NCI-H774 (cell line): ENCODE measurements at regions not wholly inside any gene's neighbourhood (a gene's known extent, or its start where the extent isn't known, plus 50 kb on each side); places are given as distances from the start of the nearest gene placed in this dataset.
A peak's percentile ranks its signal among the peaks of the same experiment; 100 is the strongest.
"Not testable (repeated sequence)": the region's sequence is repeated elsewhere in the genome, so short reads cannot be mapped to it uniquely, and the experiment has no call there.

Experiments used
- DNase-seq: peaks from one replicate; lab custom pipeline; 2025; lab: John Stamatoyannopoulos, UW

- no peak for DNase-seq
Observed at GRCh38 chr14:48723841-48724495, 862.2 kb downstream of the RPS29 start.

- no peak for DNase-seq
Observed at GRCh38 chr14:48714366-48714765, 871.8 kb downstream of the RPS29 start.

DNA sequence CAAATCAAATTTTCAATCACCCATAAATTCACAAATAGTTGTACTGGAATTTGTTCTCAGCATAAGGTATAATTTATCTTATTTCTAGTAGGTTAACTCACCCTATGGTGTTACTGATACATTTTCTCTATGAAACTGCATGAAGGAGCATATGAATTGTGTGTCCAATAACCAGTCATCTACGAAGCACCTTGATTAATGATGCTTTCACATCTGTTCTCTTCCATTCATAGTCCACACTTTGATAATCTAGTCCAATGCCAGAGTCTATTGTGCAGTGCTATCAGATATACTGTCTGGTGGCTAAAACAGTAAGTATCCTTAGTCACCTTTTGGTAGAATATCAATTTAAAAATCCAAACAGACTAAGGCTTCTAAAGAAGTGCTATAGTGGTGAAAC is 876.0 kb downstream of the RPS29 start:
- no peak for DNase-seq

GRCh38 chr14:48709277-48709785 is 876.8 kb downstream of the RPS29 start:
- DNase-seq, result no peak

GRCh38 chr14:48704639-48705038 is 881.5 kb downstream of the RPS29 start:
- DNase-seq, result no peak

GRCh38 chr14:48703728-48704467 is 882.3 kb downstream of the RPS29 start:
- no peak for DNase-seq

- DNase-seq, result not testable (repeated sequence)
Observed at GRCh38 chr14:48697362-48697761, 888.8 kb downstream of the RPS29 start.

DNA sequence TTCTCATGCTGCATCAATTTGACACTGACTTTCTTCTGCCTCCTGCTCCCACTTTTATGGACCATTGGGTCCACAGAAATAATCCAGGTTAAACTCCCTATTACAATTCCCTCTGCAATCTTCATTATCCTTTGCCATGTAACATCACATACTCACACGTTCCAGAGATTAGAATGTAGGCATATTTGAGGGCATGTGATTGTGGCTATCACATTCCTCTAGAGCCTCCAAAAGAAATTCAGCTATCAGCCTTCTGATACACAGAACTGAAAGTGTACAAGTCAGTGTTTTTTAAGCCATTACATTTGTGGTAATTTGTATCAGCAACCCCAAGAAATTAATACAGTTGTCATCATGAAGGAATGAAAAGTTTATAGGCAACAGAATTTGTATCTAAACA is 892.4 kb downstream of the RPS29 start:
- DNase-seq, result no peak

- DNase-seq, result no peak
Observed at GRCh38 chr14:48690349-48690748, 895.8 kb downstream of the RPS29 start.

- DNase-seq, result no peak
Observed at GRCh38 chr14:48686650-48687049, 899.5 kb downstream of the RPS29 start.

DNA sequence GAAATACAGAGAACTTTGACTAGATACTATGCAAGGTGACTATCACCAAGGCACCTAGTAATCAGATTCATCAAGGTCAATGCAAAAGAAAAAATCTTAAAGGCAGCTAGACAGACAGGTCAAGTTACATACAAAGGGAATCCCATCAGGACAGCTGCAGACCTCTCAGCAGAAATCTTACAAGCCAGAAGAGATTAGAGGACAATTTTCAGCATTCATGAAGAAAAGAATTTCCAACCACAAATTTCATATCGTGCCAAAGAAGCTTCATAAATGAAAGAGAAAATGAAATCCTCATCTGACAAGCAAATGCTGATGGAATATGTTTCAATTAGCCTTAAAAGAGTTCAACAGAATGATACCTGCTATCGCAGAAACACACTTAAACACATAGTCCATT is 913.7 kb downstream of the RPS29 start:
- DNase-seq, result no peak

GRCh38 chr14:48670939-48671338 is 915.2 kb downstream of the RPS29 start:
- no peak for DNase-seq

GRCh38 chr14:48665077-48665784 is 920.9 kb downstream of the RPS29 start:
- DNase-seq, result no peak

GRCh38 chr14:48643241-48643640 is 942.9 kb downstream of the RPS29 start:
- DNase-seq, result no peak

DNA sequence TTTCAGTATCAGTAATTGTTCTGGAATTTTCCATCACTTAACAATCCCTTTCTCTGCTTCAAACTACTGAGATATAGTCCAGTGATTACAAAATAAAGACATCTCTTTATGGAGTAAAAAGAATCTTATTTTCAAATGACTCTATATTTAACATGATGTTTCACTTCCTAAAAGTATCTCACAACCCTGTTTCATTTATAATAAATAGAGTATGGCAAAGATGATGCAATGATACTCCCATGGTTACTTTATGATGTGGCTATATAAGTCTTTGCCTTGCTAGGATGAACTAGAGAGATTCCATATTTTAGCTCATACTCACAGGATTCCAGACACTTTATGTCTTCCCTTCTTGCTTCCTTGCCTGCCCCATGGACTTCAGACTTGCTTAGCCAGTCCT is 953.5 kb upstream of the MDGA2 start:
- no peak for DNase-seq

GRCh38 chr14:48622980-48623379 is 947.6 kb upstream of the MDGA2 start:
- no peak for DNase-seq

GRCh38 chr14:48618057-48618456 is 942.7 kb upstream of the MDGA2 start:
- DNase-seq, result no peak

DNA sequence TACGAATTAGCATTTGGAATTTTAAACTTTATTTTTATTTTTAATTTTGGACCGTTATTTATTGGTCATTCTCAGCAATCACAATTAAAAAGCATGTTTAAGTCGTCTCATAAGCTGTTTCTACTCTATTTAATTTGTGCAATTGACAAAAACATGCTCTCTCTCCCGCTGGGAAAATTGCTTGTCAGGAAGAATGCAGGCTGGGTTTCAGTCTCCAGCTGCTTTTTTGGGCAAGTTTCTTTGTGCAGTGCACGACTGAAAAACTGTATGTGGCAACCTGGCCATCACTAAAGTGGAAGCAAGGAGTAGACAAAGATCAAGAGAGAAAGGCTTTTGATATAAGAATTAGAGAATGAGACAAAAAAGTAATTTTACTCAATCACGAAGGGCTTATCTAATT is 941.5 kb upstream of the MDGA2 start:
- DNase-seq, result peak; percentile 44

GRCh38 chr14:48615618-48616017 is 940.2 kb upstream of the MDGA2 start:
- no peak for DNase-seq

DNA sequence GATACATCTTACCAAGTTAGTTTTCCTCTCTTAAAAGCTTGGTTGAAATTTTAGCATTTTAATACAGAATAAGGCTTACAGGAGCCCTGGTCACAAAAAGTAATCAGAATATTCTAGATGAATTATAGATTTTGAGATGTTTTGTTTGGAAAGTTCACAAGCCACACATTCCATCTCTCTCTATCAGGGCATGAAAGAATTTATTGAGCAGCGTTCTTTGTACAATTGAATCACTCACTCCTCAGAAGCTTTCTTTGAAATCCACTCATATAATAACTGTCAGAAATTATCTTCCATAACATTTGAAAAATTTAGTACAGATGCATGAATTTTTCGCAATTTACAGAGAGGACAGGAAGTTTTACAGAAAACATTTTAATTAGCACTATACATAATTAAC is 938.6 kb upstream of the MDGA2 start:
- DNase-seq, result no peak

- DNase-seq, result not testable (repeated sequence)
Observed at GRCh38 chr14:48606960-48607359, 931.6 kb upstream of the MDGA2 start.

- DNase-seq, result no peak
Observed at GRCh38 chr14:48598458-48598857, 923.1 kb upstream of the MDGA2 start.

DNA sequence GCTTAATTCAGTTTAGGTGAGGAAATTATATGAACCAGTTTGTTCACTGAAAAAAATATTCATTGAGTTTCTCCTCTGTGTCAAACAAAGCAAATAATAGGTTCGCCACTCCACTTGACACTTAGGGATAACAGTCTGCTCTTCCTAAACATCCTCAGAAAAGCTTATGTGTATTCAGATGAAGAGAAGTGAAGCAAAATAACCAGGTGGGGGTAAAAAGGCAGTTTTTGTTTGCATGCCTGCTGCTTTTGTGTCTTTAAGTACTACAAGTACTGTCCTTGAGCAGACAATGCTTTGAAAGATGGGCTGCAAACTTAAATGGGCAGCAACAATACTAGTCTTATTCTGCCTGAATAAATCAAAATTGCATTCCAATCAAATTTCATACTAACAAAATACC is 910.7 kb upstream of the MDGA2 start:
- no peak for DNase-seq
